ENCODE measurements at regions not wholly inside any gene's neighbourhood (a gene's known extent, or its start where the extent isn't known, plus 50 kb on each side); places are given as distances from the start of the nearest gene placed in this dataset.

GRCh38 chr6:8844968-8845367 lies 409.6 kb upstream of the SLC35B3 start:
- no peak for TF ChIP-seq CTCF (IDR thresholded peaks at IDR 0.05; ENCODE audit: low read depth, low read length, missing input control)
- no peak for TF ChIP-seq REST (IDR thresholded peaks at IDR 0.05)
- TF ChIP-seq, protein P1, sequence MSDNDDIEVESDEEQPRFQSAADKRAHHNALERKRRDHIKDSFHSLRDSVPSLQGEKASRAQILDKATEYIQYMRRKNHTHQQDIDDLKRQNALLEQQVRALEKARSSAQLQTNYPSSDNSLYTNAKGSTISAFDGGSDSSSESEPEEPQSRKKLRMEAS (IDR thresholded peaks at IDR 0.05): no peak

All from liver (tissue), 2 donors.